HG02759 (cell line): ENCODE measurements at regions not wholly inside any gene's neighbourhood (a gene's known extent, or its start where the extent isn't known, plus 50 kb on each side); places are given as distances from the start of the nearest gene placed in this dataset.
"Not testable (repeated sequence)": the region's sequence is repeated elsewhere in the genome, so short reads cannot be mapped to it uniquely, and the experiment has no call there.

Experiments
- ATAC-seq: cut with Tn5 transposase; IDR thresholded peaks from one replicate; pipeline ENCODE4 v1.9.1; 2021; ENCODE audit warnings: mild to moderate bottlenecking, moderate library complexity; ENCODE audit not compliant: unreplicated experiment

GRCh38 chr4:114034189-114034588 lies 54.7 kb upstream of the ARSJ start:
- no peak for ATAC-seq

DNA sequence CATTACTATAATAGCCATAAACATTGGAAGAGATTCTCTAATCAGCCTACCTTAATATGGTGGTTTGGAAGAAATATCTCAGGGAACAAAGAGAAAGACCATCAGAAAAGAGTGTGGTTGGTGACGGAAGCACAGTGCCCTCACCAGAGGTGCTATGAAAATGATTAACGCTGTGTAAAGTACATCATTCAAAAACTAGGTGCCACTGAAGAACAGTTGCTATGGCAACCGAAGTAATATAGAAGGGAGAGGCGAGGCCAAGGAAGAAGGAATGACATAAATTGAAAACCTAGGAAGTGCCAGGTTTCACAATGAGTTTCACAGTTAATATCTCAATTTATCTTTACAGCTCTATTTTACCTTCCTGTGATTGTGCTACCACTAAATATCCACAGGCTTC lies 57.0 kb upstream of the ARSJ start:
- no peak for ATAC-seq

DNA sequence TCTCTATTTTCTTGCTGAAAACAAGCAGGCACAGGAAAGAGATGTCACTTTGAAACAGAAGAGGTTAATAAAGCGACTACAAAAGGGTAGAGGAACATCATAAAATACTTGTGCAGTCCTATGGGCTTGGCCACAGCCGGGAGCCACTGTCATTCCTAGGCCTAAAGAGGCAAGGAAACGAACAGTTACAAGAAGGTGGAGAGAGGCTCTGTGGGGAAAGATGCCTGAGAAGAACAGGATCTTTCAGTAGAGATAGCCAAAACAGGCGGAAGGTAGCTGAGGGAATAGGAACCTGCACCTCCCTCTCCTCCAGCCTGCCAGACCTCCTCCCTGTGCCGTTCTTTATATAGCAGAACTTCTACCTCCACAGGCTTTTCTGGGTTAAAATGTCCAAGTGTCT lies 57.4 kb upstream of the ARSJ start:
- no peak for ATAC-seq

DNA sequence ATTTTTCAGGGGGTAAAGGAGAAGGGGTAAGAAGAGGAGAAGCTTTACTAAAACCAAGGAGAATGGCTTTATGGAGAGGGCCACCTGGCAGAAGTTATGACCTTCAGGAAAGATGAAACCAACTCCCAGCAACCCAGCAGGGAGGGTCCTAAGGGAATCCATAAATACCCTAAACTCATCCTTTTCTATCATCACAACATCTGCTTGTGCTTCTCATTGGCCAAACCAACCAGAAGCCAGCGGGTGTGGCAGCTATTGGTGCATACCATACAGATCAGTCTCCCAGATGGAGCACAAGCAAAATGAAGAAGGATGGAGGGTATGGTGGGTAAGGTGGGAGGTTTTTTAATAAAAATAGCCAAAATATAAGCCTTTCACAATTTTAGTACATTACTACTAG lies 58.5 kb upstream of the ARSJ start:
- ATAC-seq, result no peak

- ATAC-seq, result no peak
These were observed 59.4 kb upstream of the ARSJ start for GRCh38 chr4:114038762-114039387.

GRCh38 chr4:114040319-114041116 lies 61.1 kb upstream of the ARSJ start:
- peak; percentile 95 for ATAC-seq

GRCh38 chr4:114041117-114041475 lies 61.6 kb upstream of the ARSJ start:
- no peak for ATAC-seq

- no peak for ATAC-seq
These were observed 63.7 kb upstream of the ARSJ start for GRCh38 chr4:114043116-114043515.

GRCh38 chr4:114044351-114044750 lies 64.9 kb upstream of the ARSJ start:
- not testable (repeated sequence) for ATAC-seq

- no peak for ATAC-seq
These were observed 66.9 kb upstream of the ARSJ start for GRCh38 chr4:114046331-114046730.

GRCh38 chr4:114048154-114048553 lies 68.7 kb upstream of the ARSJ start:
- not testable (repeated sequence) for ATAC-seq

GRCh38 chr4:114052227-114052626 lies 72.8 kb upstream of the ARSJ start:
- no peak for ATAC-seq

GRCh38 chr4:114056599-114056998 lies 77.2 kb upstream of the ARSJ start:
- ATAC-seq, result no peak

- no peak for ATAC-seq
These were observed 78.3 kb upstream of the ARSJ start for GRCh38 chr4:114057746-114058145.

DNA sequence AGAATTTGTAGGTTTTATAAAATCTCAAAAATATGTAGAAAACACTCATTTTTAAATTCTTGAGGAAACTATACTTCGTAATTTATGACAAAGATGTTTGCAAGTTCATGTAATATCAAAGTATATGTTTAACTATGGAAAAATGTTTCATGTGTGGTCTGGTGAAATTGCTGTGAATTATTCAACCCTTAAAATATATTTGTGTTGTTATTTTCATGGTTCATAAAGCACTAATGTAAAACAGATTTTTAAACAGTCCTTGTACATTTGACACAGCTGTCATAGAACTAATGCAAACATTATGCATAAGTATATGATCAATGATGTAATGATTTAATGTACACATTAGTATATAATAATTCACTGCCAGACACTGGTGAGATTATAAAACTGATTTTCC lies 83.1 kb upstream of the ARSJ start:
- ATAC-seq, result no peak

GRCh38 chr4:114072781-114073180 lies 93.3 kb upstream of the ARSJ start:
- ATAC-seq, result no peak

GRCh38 chr4:114076899-114077570 lies 97.6 kb upstream of the ARSJ start:
- ATAC-seq, result no peak

DNA sequence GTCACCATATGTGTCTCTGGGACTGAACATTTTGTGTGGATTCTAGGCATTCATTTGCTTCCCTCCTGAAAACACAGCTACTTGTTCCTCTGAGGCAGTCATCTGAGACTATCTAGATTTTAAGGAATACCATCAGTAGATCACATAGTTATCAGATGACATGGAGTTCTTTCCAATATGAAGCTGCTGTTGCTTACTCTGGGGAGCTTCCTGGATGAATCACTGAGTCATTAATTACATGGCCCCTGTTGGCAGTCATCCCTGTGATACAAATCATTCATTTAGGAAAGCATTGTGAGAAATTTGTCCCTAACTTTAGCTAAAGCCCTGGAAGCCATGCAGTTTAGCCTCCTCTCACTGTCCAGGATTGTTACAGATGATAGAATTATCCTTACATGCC lies 98.2 kb upstream of the ARSJ start:
- ATAC-seq, result no peak

- ATAC-seq, result no peak
These were observed 99.2 kb upstream of the ARSJ start for GRCh38 chr4:114078636-114079035.

DNA sequence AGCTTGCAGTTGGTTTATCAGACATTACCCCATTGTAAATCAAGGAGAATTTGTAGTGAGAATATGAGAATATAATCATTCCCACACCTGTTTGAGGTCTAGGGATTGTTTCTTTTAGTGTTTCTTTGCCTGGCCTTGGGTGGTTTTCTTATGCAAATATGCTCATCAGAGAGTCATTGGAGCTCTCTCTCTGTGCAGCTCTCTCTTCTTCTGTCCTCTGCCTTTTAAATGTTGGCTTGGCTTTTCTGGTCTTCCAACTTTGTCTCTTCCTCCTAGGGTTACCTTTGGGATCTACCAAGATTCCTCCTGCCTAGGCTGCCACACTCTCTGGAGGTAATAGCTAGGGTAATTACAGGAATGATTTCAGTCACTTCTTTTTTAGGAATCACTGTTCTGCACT lies 102.3 kb upstream of the ARSJ start:
- ATAC-seq, result no peak

DNA sequence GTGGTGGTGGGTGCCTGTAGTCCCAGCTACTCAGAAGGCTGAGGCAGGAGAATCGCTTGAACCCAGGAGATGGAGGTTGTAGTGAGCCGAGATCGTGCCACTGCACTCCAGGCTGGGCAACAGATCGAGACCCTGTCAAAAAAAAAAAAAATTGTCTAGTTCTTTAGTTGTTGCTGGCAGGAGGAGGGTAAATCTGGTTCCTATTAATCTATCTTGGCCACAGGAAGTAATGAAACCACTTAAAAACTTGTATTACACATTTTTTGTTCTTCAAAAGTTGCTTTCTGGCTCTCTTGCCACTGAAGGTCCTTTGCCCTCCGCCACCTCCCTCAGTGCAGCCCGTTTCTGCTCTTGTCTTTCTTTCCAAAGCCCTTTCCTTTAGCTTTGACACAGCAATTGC lies 102.9 kb upstream of the ARSJ start:
- ATAC-seq, result no peak
